Stimulated activated CD8-positive, alpha-beta memory T cell treated with anti-CD3 and anti-CD28 coated beads, Interleukin-7, amount 100 ng/mL, for 24 hours (primary cell): ENCODE measurements at regions not wholly inside any gene's neighbourhood (a gene's known extent, or its start where the extent isn't known, plus 50 kb on each side); places are given as distances from the start of the nearest gene placed in this dataset.

Experiments
- DNase-seq: peaks from one replicate; pipeline ENCODE4 v3.0.0-alpha.2; 2020; ENCODE audit warnings: low read depth

GRCh38 chr10:78860260-78860914 is 208.4 kb upstream of the ZMIZ1 start:
- DNase-seq = no peak

- DNase-seq = no peak
These were observed 207.0 kb upstream of the ZMIZ1 start for GRCh38 chr10:78861529-78862327.

GRCh38 chr10:78862328-78862640 is 206.5 kb upstream of the ZMIZ1 start:
- no peak for DNase-seq

GRCh38 chr10:78863140-78863905 is 205.4 kb upstream of the ZMIZ1 start:
- no peak for DNase-seq

- DNase-seq = no peak
These were observed 204.9 kb upstream of the ZMIZ1 start for GRCh38 chr10:78863906-78864239.

GRCh38 chr10:78864761-78865537 is 203.8 kb upstream of the ZMIZ1 start:
- no peak for DNase-seq

GRCh38 chr10:78865538-78865875 is 203.3 kb upstream of the ZMIZ1 start:
- no peak for DNase-seq

- no peak for DNase-seq
These were observed 202.6 kb upstream of the ZMIZ1 start for GRCh38 chr10:78865931-78866717.

- DNase-seq = no peak
These were observed 201.8 kb upstream of the ZMIZ1 start for GRCh38 chr10:78866731-78867554.

- no peak for DNase-seq
These were observed 201.2 kb upstream of the ZMIZ1 start for GRCh38 chr10:78867555-78867939.

GRCh38 chr10:78868048-78868447 is 200.7 kb upstream of the ZMIZ1 start:
- no peak for DNase-seq

- DNase-seq = no peak
These were observed 200.3 kb upstream of the ZMIZ1 start for GRCh38 chr10:78868456-78868855.

- DNase-seq = no peak
These were observed 199.9 kb upstream of the ZMIZ1 start for GRCh38 chr10:78868861-78869260.

- no peak for DNase-seq
These were observed 199.0 kb upstream of the ZMIZ1 start for GRCh38 chr10:78869508-78870454.

GRCh38 chr10:78870458-78870857 is 198.3 kb upstream of the ZMIZ1 start:
- no peak for DNase-seq

GRCh38 chr10:78871796-78872195 is 197.0 kb upstream of the ZMIZ1 start:
- no peak for DNase-seq

GRCh38 chr10:78873413-78873812 is 195.4 kb upstream of the ZMIZ1 start:
- no peak for DNase-seq

- no peak for DNase-seq
These were observed 193.4 kb upstream of the ZMIZ1 start for GRCh38 chr10:78875331-78875877.

- DNase-seq = no peak
These were observed 192.8 kb upstream of the ZMIZ1 start for GRCh38 chr10:78875932-78876331.
